Urothelium cell line (cell line): ENCODE measurements at regions not wholly inside any gene's neighbourhood (a gene's known extent, or its start where the extent isn't known, plus 50 kb on each side); places are given as distances from the start of the nearest gene placed in this dataset.
"Not testable (repeated sequence)": the region's sequence is repeated elsewhere in the genome, so short reads cannot be mapped to it uniquely, and the experiment has no call there.

Experiments used
- DNase-seq: peaks from one replicate; pipeline ENCODE4 v3.0.0; 2011; ENCODE audit warnings: low spot score, mixed read lengths
- FAIRE-seq: peaks from 2 replicates; lab custom pipeline; 2011; peaks lifted over from hg19 to GRCh38; lab: Jason Lieb, UNC

GRCh38 chr18:65671621-65672415 is 79.0 kb upstream of the CDH7 start:
- DNase-seq (no peak), FAIRE-seq (no peak)

GRCh38 chr18:65670145-65670544 is 80.7 kb upstream of the CDH7 start:
- DNase-seq, FAIRE-seq: not testable (repeated sequence)

GRCh38 chr18:65661391-65661790 is 89.4 kb upstream of the CDH7 start:
- FAIRE-seq (no peak), DNase-seq (no peak)

- peak; percentile 12 for DNase-seq
- no peak for FAIRE-seq
These were observed 90.9 kb upstream of the CDH7 start for GRCh38 chr18:65659912-65660311.

GRCh38 chr18:65659312-65659711 is 91.5 kb upstream of the CDH7 start:
- FAIRE-seq = no peak
- no peak for DNase-seq

GRCh38 chr18:65651192-65651591 is 99.6 kb upstream of the CDH7 start:
- DNase-seq (no peak), FAIRE-seq (no peak)

- no peak for FAIRE-seq
- DNase-seq = no peak
These were observed 118.6 kb upstream of the CDH7 start for GRCh38 chr18:65632236-65632635.

- DNase-seq (no peak), FAIRE-seq (no peak)
These were observed 119.0 kb upstream of the CDH7 start for GRCh38 chr18:65631766-65632165.

GRCh38 chr18:65628390-65628789 is 122.4 kb upstream of the CDH7 start:
- no peak for FAIRE-seq

GRCh38 chr18:65623676-65624075 is 127.1 kb upstream of the CDH7 start:
- FAIRE-seq (no peak), DNase-seq (no peak)

More at GRCh38 chr18:65628390-65628789, 122.4 kb upstream of the CDH7 start:
- DNase-seq = no peak

- DNase-seq = no peak
- FAIRE-seq = no peak
These were observed 128.4 kb upstream of the CDH7 start for GRCh38 chr18:65622436-65622835.

- DNase-seq = no peak
- no peak for FAIRE-seq
These were observed 130.6 kb upstream of the CDH7 start for GRCh38 chr18:65620076-65620696.

GRCh38 chr18:65610939-65611338 is 139.9 kb upstream of the CDH7 start:
- FAIRE-seq = no peak
- DNase-seq = no peak

GRCh38 chr18:65608471-65608870 is 142.3 kb upstream of the CDH7 start:
- no peak for FAIRE-seq

GRCh38 chr18:65607161-65607560 is 143.7 kb upstream of the CDH7 start:
- no peak for DNase-seq
- no peak for FAIRE-seq

More at GRCh38 chr18:65608471-65608870, 142.3 kb upstream of the CDH7 start:
- no peak for DNase-seq

GRCh38 chr18:65606551-65607130 is 144.2 kb upstream of the CDH7 start:
- DNase-seq (no peak), FAIRE-seq (no peak)

GRCh38 chr18:65605352-65605751 is 145.5 kb upstream of the CDH7 start:
- FAIRE-seq, DNase-seq: not testable (repeated sequence)

GRCh38 chr18:65601775-65602174 is 149.0 kb upstream of the CDH7 start:
- DNase-seq (no peak), FAIRE-seq (no peak)

- DNase-seq (no peak), FAIRE-seq (no peak)
These were observed 158.4 kb upstream of the CDH7 start for GRCh38 chr18:65592435-65592834.

GRCh38 chr18:65587491-65587890 is 163.3 kb upstream of the CDH7 start:
- no peak for FAIRE-seq
- no peak for DNase-seq

- not testable (repeated sequence) for FAIRE-seq, DNase-seq
These were observed 168.7 kb upstream of the CDH7 start for GRCh38 chr18:65582094-65582493.

- DNase-seq = no peak
- FAIRE-seq = no peak
These were observed 181.9 kb upstream of the CDH7 start for GRCh38 chr18:65568866-65569265.
